ENCODE measurements at regions not wholly inside any gene's neighbourhood (a gene's known extent, or its start where the extent isn't known, plus 50 kb on each side); places are given as distances from the start of the nearest gene placed in this dataset.
"Not testable (repeated sequence)": the region's sequence is repeated elsewhere in the genome, so short reads cannot be mapped to it uniquely, and the experiment has no call there.

GRCh38 chr2:62624855-62625254, 80.7 kb upstream of the EHBP1 start:
- Mint-ChIP-seq H3K4me3 (no peak overlapping the region), H3K36me3 (ENCODE audit: low read depth) (peaks cover 2% of the 10 kb centered on the region), H3K9me3 (peaks cover 11% of the 10 kb centered on the region), H3K27me3 (ENCODE audit: low read depth) (no peaks in the 10 kb centered on the region), H3K27ac (ENCODE audit: unreplicated experiment) (no peak overlapping the region), H3K4me1 (no peaks in the 10 kb centered on the region)
- no peak for DNase-seq (ENCODE audit: low read depth, low spot score)
- no peak for TF ChIP-seq CTCF (conservative IDR thresholded peaks at IDR 0.05)

DNA sequence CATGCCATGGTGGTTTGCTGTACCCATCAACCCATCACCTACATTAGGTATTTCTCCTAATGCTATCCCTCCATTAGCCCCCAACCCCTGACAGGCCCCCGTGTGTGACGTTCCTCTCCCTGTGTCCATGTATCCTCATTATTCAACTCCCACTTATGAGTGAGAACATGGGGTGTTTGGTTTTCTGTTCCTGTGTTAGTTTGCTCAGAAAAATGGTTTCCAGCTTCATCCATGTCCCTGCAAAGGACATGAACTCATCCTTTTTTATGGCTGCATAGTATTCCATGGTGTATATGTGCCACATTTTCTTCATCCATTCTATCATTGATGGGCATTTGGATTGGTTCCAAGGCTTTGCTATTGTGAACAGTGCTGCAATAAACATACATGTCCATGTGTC, 89.0 kb upstream of the EHBP1 start:
- DNase-seq (ENCODE audit: low read depth, low spot score); H3K4me3 Mint-ChIP-seq; H3K27ac Mint-ChIP-seq (ENCODE audit: unreplicated experiment); H3K27me3 Mint-ChIP-seq (ENCODE audit: low read depth); H3K36me3 Mint-ChIP-seq (ENCODE audit: low read depth); H3K4me1 Mint-ChIP-seq: not testable (repeated sequence)
- H3K9me3 Mint-ChIP-seq, result peaks cover 17% of the 10 kb centered on the region

GRCh38 chr2:62611854-62612253, 93.7 kb upstream of the EHBP1 start:
- H3K9me3 Mint-ChIP-seq, result peaks cover 4% of the 10 kb centered on the region
- DNase-seq (ENCODE audit: low read depth, low spot score), result no peak
- H3K4me1 Mint-ChIP-seq, result no peaks in the 10 kb centered on the region

GRCh38 chr2:62605471-62605870, 99.5 kb upstream of the TMEM17 start:
- not testable (repeated sequence) for H3K4me1 Mint-ChIP-seq; H3K36me3 Mint-ChIP-seq (ENCODE audit: low read depth); H3K4me3 Mint-ChIP-seq; DNase-seq (ENCODE audit: low read depth, low spot score); H3K27ac Mint-ChIP-seq (ENCODE audit: unreplicated experiment); H3K9me3 Mint-ChIP-seq; H3K27me3 Mint-ChIP-seq (ENCODE audit: low read depth)

More at GRCh38 chr2:62611854-62612253, 93.7 kb upstream of the EHBP1 start:
- H3K27me3 Mint-ChIP-seq (ENCODE audit: low read depth), result peaks cover 5% of the 10 kb centered on the region
- no peak overlapping the region for H3K27ac Mint-ChIP-seq (ENCODE audit: unreplicated experiment)
- TF ChIP-seq CTCF (conservative IDR thresholded peaks at IDR 0.05), result no peak
- peaks cover under 1% of the 10 kb centered on the region for H3K36me3 Mint-ChIP-seq (ENCODE audit: low read depth)
- H3K4me3 Mint-ChIP-seq, result no peak overlapping the region

GRCh38 chr2:62604336-62604735, 98.3 kb upstream of the TMEM17 start:
- no peak for TF ChIP-seq CTCF (conservative IDR thresholded peaks at IDR 0.05)
- peaks cover 3% of the 10 kb centered on the region for H3K27me3 Mint-ChIP-seq (ENCODE audit: low read depth)
- H3K9me3 Mint-ChIP-seq, result peaks cover 9% of the 10 kb centered on the region
- H3K4me3 Mint-ChIP-seq, result no peak overlapping the region
- no peaks in the 10 kb centered on the region for H3K4me1 Mint-ChIP-seq
- H3K36me3 Mint-ChIP-seq (ENCODE audit: low read depth), result peaks cover 5% of the 10 kb centered on the region
- DNase-seq (ENCODE audit: low read depth, low spot score), result no peak
- no peak overlapping the region for H3K27ac Mint-ChIP-seq (ENCODE audit: unreplicated experiment)

- Mint-ChIP-seq H3K27me3 (ENCODE audit: low read depth) (peaks cover 3% of the 10 kb centered on the region), H3K9me3 (peaks cover 9% of the 10 kb centered on the region), H3K4me1 (no peaks in the 10 kb centered on the region), H3K4me3 (no peak overlapping the region), H3K36me3 (ENCODE audit: low read depth) (peaks cover 5% of the 10 kb centered on the region), H3K27ac (ENCODE audit: unreplicated experiment) (no peak overlapping the region)
- TF ChIP-seq CTCF (conservative IDR thresholded peaks at IDR 0.05), result no peak
- no peak for DNase-seq (ENCODE audit: low read depth, low spot score)
Measured at GRCh38 chr2:62603154-62603712, 97.2 kb upstream of the TMEM17 start.

DNA sequence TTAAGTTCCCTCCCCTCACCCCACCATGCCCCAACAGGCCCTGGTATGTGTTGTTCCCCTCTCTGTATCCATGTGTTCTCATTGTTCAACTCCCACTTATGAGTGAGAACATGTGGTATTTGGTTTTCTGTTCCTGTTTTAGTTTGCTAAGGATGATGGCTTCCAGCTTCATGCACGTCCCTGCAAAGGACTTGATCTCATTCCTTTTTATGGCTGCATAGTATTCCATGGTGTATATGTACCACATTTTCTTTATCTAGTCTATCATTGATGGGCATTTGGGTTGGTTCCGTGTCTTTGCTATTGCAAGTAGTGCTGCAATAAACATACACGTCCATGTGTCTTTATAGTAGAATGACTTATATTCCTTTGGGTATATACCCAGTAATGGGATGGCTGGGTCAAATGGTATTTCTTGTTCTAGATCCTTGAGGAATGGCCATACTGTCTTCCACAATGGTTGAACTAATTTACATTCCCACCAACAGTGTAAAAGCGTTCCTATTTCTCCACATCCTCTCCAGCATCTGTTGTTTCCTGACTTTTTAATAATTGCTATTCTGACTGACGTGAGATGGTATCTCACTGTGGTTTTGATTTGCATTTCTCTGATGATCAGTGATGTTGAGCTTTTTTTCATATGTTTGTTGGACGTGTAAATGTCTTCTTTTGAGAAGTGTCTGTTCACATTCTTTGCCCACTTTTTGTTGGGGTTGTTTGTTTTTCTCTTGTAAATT, 93.8 kb upstream of the TMEM17 start:
- H3K27ac Mint-ChIP-seq (ENCODE audit: unreplicated experiment); DNase-seq (ENCODE audit: low read depth, low spot score): not testable (repeated sequence)

More for the DNA sequence above, 93.8 kb upstream of the TMEM17 start:
- not testable (repeated sequence) for H3K27me3 Mint-ChIP-seq (ENCODE audit: low read depth); H3K4me3 Mint-ChIP-seq; H3K9me3 Mint-ChIP-seq; H3K4me1 Mint-ChIP-seq; H3K36me3 Mint-ChIP-seq (ENCODE audit: low read depth)

All from neural crest cell (in vitro differentiated cells).